MM.1S (cell line): ENCODE measurements at regions not wholly inside any gene's neighbourhood (a gene's known extent, or its start where the extent isn't known, plus 50 kb on each side); places are given as distances from the start of the nearest gene placed in this dataset.

Source experiments
- DNase-seq: peaks from one replicate; pipeline ENCODE4 v3.0.0-alpha.2; 2015
- H2AFZ ChIP-seq: fragments of 300-600 bp; sonication (generic); 2 replicates; pipeline ENCODE4 v1.6.0; 2016; ENCODE audit warnings: antibody characterized with exemption, low read length
- H3F3A ChIP-seq: fragments of 300-600 bp; sonication (generic); 2 replicates; pipeline ENCODE4 v1.6.1; 2016; ENCODE audit warnings: mild to moderate bottlenecking, antibody characterized with exemption, low read length, moderate library complexity, mixed read lengths; ENCODE audit not compliant: insufficient read depth
- H3K27ac ChIP-seq: fragments of 300-600 bp; sonication (generic); 2 replicates; pipeline ENCODE4 v1.5.1; 2016; ENCODE audit warnings: mild to moderate bottlenecking, low read length
- H3K27me3 ChIP-seq: fragments of 300-600 bp; sonication (generic); replicated peaks from 2 replicates; pipeline ENCODE4 v1.6.0; 2016; ENCODE audit warnings: low read length; ENCODE audit not compliant: insufficient read depth
- H3K36me3 ChIP-seq: fragments of 300-600 bp; sonication (generic); replicated peaks from 2 replicates; pipeline ENCODE4 v1.6.1; 2016; ENCODE audit warnings: mild to moderate bottlenecking, low read length, mixed read lengths; ENCODE audit not compliant: insufficient read depth
- H3K4me1 ChIP-seq: fragments of 300-600 bp; sonication (generic); 2 replicates; pipeline ENCODE4 v1.6.1; 2016; ENCODE audit warnings: low read length, mixed read lengths
- H3K4me2 ChIP-seq: fragments of 300-600 bp; sonication (generic); 2 replicates; pipeline ENCODE4 v1.6.0; 2016; ENCODE audit warnings: low read depth, low read length
- H3K4me3 ChIP-seq: fragments of 300-600 bp; sonication (generic); 2 replicates; pipeline ENCODE4 v1.5.1; 2016; ENCODE audit warnings: low read length, mixed read lengths
- H3K79me2 ChIP-seq: fragments of 300-600 bp; sonication (generic); 2 replicates; pipeline ENCODE4 v1.6.1; 2016; ENCODE audit warnings: mixed run types, low read length, mixed read lengths
- H3K9ac ChIP-seq: fragments of 300-600 bp; sonication (generic); 2 replicates; pipeline ENCODE4 v1.6.1; 2016; ENCODE audit warnings: low read length, mixed read lengths
- H3K9me2 ChIP-seq: fragments of 300-600 bp; sonication (generic); replicated peaks from 2 replicates; pipeline ENCODE4 v1.6.1; 2016; ENCODE audit warnings: mild to moderate bottlenecking, low read length, mixed read lengths; ENCODE audit not compliant: insufficient read depth
- H3K9me3 ChIP-seq: fragments of 300-600 bp; sonication (generic); replicated peaks from 2 replicates; pipeline ENCODE4 v1.6.1; 2016; ENCODE audit warnings: mild to moderate bottlenecking, low read length, mixed read lengths; ENCODE audit not compliant: insufficient read depth
- H4K20me1 ChIP-seq: fragments of 300-600 bp; sonication (generic); 2 replicates; pipeline ENCODE4 v1.6.1; 2016; ENCODE audit warnings: mild to moderate bottlenecking, low read length, moderate library complexity, mixed read lengths; ENCODE audit not compliant: insufficient read depth
- CTCF ChIP-seq: fragments of 300-600 bp; sonication (generic); IDR thresholded peaks from 2 replicates; pipeline ENCODE4 v1.5.1; 2016; ENCODE audit warnings: antibody characterized with exemption, low read length, mixed read lengths
- EZH2 ChIP-seq: fragments of 300-600 bp; sonication (generic); optimal IDR thresholded peaks from 2 replicates; pipeline ENCODE3; 2017; ENCODE audit warnings: low read depth, mild to moderate bottlenecking, antibody characterized with exemption, low read length, mixed read lengths
- EZH2phosphoT487 ChIP-seq: fragments of 300-600 bp; sonication (generic); IDR thresholded peaks from 2 replicates; pipeline ENCODE4 v1.6.1; 2018; ENCODE audit warnings: antibody characterized with exemption, low read length

DNA sequence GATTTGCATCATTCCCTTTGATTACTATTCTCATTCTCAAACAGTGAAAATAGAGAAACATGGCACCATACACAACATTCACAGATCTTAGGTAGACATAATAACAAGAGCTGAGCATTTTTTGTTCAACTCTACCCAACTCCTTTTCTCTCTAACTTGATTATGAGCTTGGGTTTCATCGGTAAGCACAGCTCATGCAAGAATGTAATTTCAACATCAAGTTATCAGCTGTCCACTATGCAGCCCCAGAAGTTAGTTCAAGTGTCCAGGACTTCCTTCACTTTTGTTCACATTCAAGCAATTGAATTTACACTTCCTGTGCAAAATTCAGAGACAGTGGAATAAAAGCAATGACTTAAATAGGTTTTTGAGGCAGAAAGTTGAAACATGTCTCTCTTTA is 297.7 kb upstream of the SASH1 start:
- Histone ChIP-seq H3K4me3 (no peak overlapping the region), H3K9ac (no peak overlapping the region)

DNA sequence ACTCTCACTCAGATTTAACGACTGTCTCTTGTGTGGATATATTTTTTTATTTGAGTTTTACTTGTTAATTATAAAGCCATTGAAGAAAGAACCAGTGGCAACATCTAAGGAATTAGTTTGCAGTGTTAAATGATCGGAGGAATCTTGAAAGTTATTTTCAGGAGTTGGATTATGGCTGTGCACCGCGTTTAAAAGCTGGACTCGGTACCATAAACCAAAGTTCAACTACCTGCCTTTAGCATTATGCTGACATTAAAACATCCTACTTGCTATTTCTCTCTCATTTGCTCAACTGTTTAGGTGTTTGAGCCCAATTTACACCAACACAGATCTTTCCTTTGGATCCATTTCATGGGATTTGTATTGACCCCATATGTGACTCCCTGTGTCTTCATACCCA is 289.4 kb upstream of the SASH1 start:
- Histone ChIP-seq H3K27ac (no peak overlapping the region), H3K9me2 (no peaks in the 10 kb centered on the region), H2AFZ (no peak overlapping the region), H3F3A (no peaks in the 10 kb centered on the region), H3K4me1 (no peaks in the 10 kb centered on the region), H3K4me3 (no peak overlapping the region), H4K20me1 (no peaks in the 10 kb centered on the region), H3K4me2 (no peak overlapping the region), H3K79me2 (no peaks in the 10 kb centered on the region), H3K36me3 (no peaks in the 10 kb centered on the region), H3K9me3 (no peaks in the 10 kb centered on the region), H3K9ac (no peak overlapping the region), H3K27me3 (no peaks in the 10 kb centered on the region)
- no peak for DNase-seq
- TF ChIP-seq EZH2 (no peak), CTCF (no peak), EZH2phosphoT487 (no peak)

More for the DNA sequence above, 297.7 kb upstream of the SASH1 start:
- Histone ChIP-seq H3K79me2 (no peaks in the 10 kb centered on the region), H3K9me2 (no peaks in the 10 kb centered on the region), H4K20me1 (no peaks in the 10 kb centered on the region), H3K4me1 (no peaks in the 10 kb centered on the region), H3K4me2 (no peak overlapping the region), H3K9me3 (no peaks in the 10 kb centered on the region), H3F3A (no peaks in the 10 kb centered on the region), H2AFZ (no peak overlapping the region), H3K27ac (no peak overlapping the region), H3K27me3 (no peaks in the 10 kb centered on the region), H3K36me3 (no peaks in the 10 kb centered on the region)
- DNase-seq: no peak
- TF ChIP-seq CTCF: no peak
- TF ChIP-seq EZH2: no peak
- no peak for TF ChIP-seq EZH2phosphoT487

DNA sequence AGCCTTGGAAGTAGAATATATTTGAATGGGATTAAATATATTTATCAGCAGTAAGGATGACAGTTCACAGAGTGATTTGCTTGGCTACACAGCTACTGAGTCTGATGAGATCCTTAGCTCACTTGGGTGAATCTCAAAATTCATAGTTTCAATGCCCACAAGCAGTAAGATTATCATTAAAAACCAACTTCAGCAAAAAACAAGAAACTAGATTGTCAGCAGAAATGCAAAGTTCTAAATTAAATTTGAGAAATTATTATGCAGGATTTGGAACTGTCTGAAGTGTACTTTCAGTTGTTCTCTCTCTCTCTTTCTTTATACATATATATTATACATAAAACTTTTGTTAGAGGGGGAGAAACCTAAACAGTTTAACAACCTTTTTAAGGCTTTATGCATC is 288.8 kb upstream of the SASH1 start:
- no peak for DNase-seq
- no peak overlapping the region for H2AFZ ChIP-seq
- no peaks in the 10 kb centered on the region for H3K36me3 ChIP-seq
- H3K9me3 ChIP-seq: no peaks in the 10 kb centered on the region
- TF ChIP-seq EZH2 (no peak), EZH2phosphoT487 (no peak), CTCF (no peak)
- H3K4me2 ChIP-seq: no peak overlapping the region
- H4K20me1 ChIP-seq: no peaks in the 10 kb centered on the region
- no peak overlapping the region for H3K27ac ChIP-seq
- H3K4me3 ChIP-seq: no peak overlapping the region
- H3K4me1 ChIP-seq: no peaks in the 10 kb centered on the region
- no peak overlapping the region for H3K9ac ChIP-seq
- H3F3A ChIP-seq: no peaks in the 10 kb centered on the region
- H3K9me2 ChIP-seq: no peaks in the 10 kb centered on the region
- H3K79me2 ChIP-seq: no peaks in the 10 kb centered on the region
- H3K27me3 ChIP-seq: no peaks in the 10 kb centered on the region
